Activated CD8-positive, alpha-beta memory T cell treated with anti-CD3 and anti-CD28 coated beads for 24 hours (primary cell): ENCODE measurements at regions not wholly inside any gene's neighbourhood (a gene's known extent, or its start where the extent isn't known, plus 50 kb on each side); places are given as distances from the start of the nearest gene placed in this dataset.
"Not testable (repeated sequence)": the region's sequence is repeated elsewhere in the genome, so short reads cannot be mapped to it uniquely, and the experiment has no call there.

ENCODE experiments used
- DNase-seq: peaks from one replicate; pipeline ENCODE4 v3.0.0-alpha.2; 2020

DNA sequence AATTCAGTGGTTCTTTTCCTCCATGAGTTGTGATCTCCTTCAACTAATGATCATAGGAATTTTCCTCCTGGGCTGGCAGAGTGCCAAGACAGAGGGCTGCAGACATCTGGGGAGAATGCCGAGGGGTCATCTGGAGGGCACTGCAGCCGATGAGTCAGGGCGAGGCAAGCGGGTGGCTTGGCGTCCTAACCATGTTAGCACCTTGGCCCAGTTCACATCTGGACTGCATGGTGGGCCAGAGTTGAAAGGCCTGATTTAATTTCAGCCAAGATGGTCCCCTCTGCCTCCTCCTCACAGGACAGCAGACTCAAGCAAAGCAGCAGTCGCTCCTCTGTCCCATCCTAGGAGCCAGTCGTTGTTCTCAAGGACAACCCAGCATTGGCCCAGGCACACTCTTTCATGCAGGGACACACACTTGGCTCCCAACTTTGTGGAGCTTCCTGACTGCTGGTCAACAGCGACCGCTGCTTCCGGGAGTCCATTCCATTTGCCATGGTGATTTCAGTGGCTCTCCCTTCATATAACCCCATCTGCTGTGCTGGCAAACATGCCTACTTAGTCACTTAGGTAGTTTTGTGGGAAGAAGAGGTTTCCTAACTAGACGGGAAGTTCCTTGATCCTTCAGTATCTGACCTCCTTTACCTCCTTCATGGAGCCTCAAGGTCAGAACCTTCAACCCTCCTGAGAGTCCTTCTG, 161.8 kb downstream of the TTC8 start:
- no peak for DNase-seq

GRCh38 chr14:88986908-88987307, 162.5 kb downstream of the TTC8 start:
- not testable (repeated sequence) for DNase-seq

GRCh38 chr14:88987516-88987915, 163.1 kb downstream of the TTC8 start:
- DNase-seq: no peak

- no peak for DNase-seq
These were observed 165.5 kb downstream of the TTC8 start for GRCh38 chr14:88989911-88990310.

DNA sequence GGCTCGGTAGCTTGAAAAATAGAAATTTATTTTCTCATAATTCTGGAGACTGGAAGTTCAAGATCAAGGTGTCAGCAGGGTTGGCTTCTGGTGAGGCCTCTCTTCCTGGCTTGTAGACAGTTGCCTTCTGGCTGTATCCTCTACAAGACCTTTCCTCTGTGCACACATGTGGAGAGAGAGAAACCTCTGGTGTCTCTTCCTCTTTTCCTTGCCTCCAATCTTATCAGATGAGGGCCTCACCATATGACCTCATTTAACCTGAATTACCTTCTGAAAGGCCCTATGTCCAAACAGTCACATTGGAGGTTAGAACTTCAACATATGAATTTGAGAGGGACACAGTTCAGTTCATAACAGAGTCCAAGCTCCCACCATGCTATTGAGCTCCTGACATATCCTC, 166.4 kb downstream of the TTC8 start:
- DNase-seq: no peak

- DNase-seq: no peak
These were observed 167.6 kb downstream of the TTC8 start for GRCh38 chr14:88992011-88992410.

- DNase-seq: no peak
These were observed 169.5 kb downstream of the TTC8 start for GRCh38 chr14:88993946-88994345.

DNA sequence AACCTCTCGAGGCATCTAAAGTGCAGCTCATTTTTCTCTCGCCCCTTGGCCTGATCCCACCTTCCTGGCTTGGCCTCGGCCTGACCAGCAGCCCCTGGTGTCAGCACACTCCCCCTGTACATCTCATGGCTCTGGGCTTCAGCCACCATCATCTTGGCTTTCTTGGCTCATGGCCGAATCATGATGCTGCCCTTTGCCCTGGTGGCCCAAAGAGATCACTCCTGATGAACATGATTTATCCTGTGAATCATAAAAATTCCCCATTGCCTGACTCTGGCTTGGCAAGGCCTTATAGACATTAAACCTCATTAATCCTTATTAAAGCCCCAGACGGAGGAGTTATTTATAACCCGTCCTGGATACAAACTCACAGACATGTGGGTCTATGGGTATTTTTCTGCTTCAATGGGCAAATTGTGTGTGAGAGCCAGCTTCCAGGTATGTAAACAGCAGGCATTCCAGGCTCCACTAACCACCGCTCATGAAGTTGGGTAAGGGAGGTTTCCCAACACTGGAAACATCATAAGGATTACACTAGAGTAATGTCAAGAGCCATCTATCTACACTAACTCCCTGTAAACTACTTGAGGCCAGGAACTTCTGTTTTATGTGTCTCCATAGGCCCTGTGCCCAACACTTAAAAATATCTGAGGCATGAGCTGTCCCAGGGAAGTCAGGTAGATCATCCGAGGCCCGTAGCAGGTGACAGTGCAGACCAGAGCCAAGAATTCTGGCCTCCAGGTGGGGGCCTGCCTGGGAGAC, 171.2 kb downstream of the TTC8 start:
- DNase-seq: no peak

GRCh38 chr14:88998027-88998426, 173.6 kb downstream of the TTC8 start:
- DNase-seq: no peak

DNA sequence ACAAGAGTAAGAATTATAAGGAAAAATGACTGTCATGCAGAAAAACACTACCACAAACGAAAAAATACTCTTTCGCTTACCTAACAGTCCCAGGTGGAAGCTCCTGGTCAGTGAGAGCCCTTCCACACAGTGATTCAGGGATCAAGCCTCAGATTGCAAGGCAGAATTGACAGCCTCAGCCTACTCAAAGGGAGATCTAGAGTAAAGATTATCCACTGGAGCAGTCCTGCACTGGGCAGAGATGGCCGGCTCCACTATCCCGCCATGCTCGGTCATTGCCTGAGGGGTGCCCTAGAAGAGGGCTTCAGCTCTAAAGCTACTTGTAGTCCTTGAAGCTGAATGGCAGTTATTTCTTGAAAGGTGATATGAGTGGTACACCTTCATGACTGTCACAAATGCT, 174.7 kb downstream of the TTC8 start:
- DNase-seq: no peak

GRCh38 chr14:89000007-89000942, 175.8 kb downstream of the TTC8 start:
- no peak for DNase-seq

DNA sequence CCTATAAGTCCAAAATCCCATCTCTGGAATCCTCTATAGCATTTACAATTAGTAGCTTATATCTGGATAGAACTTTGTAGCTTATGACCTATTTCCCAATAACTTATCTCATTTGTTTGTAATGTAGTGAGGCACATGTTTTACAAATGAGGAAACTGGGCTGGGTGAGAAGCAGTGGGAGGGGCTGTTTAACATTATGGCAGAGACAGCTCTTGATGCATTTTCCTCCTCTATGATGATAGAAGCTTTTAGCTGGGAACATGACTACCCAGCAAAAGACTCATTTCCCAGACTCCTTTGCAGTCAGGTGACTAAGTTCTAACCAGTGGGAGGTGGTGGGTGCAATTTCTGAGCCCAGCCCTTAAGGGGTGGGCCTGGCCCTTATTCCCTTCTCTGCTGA, 179.7 kb downstream of the TTC8 start:
- DNase-seq: no peak

DNA sequence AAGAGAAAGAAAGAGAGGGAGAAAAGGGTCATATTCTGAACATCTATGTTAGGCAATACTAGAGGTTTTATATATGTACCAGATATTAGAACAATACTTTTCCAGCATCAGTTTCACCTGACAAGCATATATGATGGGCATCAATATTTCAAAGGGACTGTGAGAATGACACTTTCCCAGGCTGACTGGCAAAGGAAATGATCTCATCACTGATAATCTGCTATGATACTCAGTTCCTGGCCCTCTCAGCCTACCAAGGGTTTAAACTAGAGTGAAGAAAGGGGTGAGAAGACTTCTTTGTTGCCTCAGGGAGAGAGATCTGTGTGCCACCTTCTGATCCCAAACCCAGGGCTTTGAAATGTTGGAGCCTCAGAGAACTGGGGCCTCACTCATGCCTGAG, 183.5 kb downstream of the TTC8 start:
- no peak for DNase-seq

- no peak for DNase-seq
These were observed 187.2 kb downstream of the TTC8 start for GRCh38 chr14:89011355-89012281.

GRCh38 chr14:89012282-89013097, 188.0 kb downstream of the TTC8 start:
- no peak for DNase-seq

- no peak for DNase-seq
These were observed 188.7 kb downstream of the TTC8 start for GRCh38 chr14:89013098-89013504.

- no peak for DNase-seq
These were observed 189.5 kb downstream of the TTC8 start for GRCh38 chr14:89013698-89014568.

DNA sequence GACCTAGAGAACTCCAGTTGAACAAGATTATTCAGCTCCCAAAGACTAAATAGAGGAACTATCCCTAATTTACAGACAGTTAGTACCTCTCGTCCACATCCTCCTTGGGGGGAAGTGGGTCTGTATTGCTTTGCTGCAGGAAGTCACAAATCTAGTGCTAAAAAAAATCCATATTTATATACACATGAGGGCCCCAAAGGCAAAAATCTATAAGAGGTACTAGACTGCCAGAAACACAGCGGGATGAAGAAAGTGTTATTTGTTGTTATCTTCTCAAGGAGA, 190.1 kb downstream of the TTC8 start:
- DNase-seq: no peak

DNA sequence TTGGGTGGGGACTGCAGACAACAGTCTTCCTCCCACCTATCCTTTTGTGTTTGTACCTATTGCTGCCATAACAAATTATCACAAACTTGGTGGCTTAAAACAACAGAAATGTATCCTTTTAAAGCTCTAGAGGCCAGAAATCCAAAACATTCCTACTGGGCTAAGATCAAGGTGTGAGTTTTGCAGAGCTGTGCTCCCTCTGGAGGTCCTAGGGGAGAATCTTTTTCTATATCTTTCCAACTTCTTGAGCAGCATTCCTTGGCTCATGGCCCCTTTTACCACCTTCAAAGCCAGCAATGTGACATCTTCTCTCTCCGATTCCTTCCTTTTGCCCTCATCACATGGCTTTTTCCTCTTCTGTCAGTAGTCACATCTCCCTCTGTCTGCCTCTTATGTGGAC, 190.6 kb downstream of the TTC8 start:
- no peak for DNase-seq

- no peak for DNase-seq
These were observed 193.0 kb downstream of the TTC8 start for GRCh38 chr14:89017417-89017816.

DNA sequence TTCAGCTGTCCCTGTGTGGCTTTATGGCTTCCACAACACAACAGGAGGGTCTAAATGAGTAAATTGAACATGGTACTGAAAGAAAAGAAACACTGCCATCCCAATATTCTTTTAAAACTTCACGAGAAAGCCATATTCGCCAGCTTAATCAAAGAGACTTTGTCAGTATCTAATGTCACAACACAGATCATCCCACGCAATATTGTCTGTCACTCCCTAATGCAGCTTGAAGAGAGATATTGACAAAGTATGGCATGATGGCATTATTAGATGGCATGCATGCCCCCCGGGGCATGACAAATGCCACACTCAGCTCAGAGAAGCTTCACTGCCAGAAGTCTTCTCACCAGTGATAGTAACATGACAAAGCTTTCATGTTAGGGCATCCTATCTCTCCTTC, 197.8 kb downstream of the TTC8 start:
- DNase-seq: no peak
